HCT116 (cell line): ENCODE measurements at regions not wholly inside any gene's neighbourhood (a gene's known extent, or its start where the extent isn't known, plus 50 kb on each side); places are given as distances from the start of the nearest gene placed in this dataset.

ENCODE experiments used
- ATAC-seq: fragments of 200-7000 bp; cut with Tn5 transposase; 2 replicates; pipeline ENCODE4 v1.9.1; 2020; ENCODE audit warnings: mild to moderate bottlenecking, moderate library complexity
- BruUV-seq: library from RNA; stranded (reverse); fragments of 400-500 nt; replicated peaks from 2 replicates; lab custom pipeline; 2021; lab: Mats Ljungman, UMichigan
- CTCF ChIA-PET: fragments of 300-600 bp; sonication (Branson Sonifier 250); formaldehyde crosslinking; loops from one replicate; lab custom pipeline; 2021; ENCODE audit warnings: antibody characterized with exemption; lab: Charles Lee
- POLR2A ChIA-PET: fragments of 300-600, 350-600 bp; sonication (Branson Sonifier 250); formaldehyde crosslinking; loops from one replicate; lab custom pipeline; 2021; ENCODE audit warnings: antibody characterized with exemption; lab: Charles Lee
- RAD21 ChIA-PET, 2 experiments: fragments of 300-600 bp; sonication (Branson Sonifier 250); formaldehyde crosslinking; loops; one replicate each; lab custom pipeline; 2023; ENCODE audit warnings: low total read pairs in 2 of 2; ENCODE audit not compliant: uncharacterized antibody in 2 of 2, unreplicated experiment in 2 of 2, low non-redundant PET in 1 of 2; lab: Charles Lee
- DNase-seq: peaks from one replicate; pipeline ENCODE4 v3.0.0-alpha.2; 2010; ENCODE audit warnings: low read depth, low spot score
- H2AFZ ChIP-seq: fragments of 200-600 bp; shearing (Covaris generic), sonication (generic); 2 replicates; pipeline ENCODE4 v1.6.1; 2017; ENCODE audit warnings: low read depth, mixed run types, mixed read lengths, antibody characterized with exemption, low read length; ENCODE audit not compliant: poor library complexity, severe bottlenecking
- H3K27ac ChIP-seq: 2 replicates; pipeline ENCODE4 v1.5.1; 2012; ENCODE audit warnings: low read depth, low read length
- H3K27me3 ChIP-seq: fragments of 200-600 bp; sonication (generic); 2 replicates; pipeline ENCODE4 v1.6.1; 2016; ENCODE audit warnings: mixed run types, low read length, mixed read lengths; ENCODE audit not compliant: insufficient read depth
- H3K36me3 ChIP-seq, 2 experiments: fragments of 200-500 bp in 1 of 2; fragments of 200-600 bp in 1 of 2; sonication (Bioruptor generic) in 1 of 2; sonication (generic) in 1 of 2; 2 replicates each; pipeline versions ENCODE4 v1.5.1 to v1.6.1; 2014 to 2016; ENCODE audit warnings: low read length in 2 of 2, inconsistent platforms in 1 of 2, mixed read lengths in 1 of 2, mixed run types in 1 of 2; ENCODE audit not compliant: insufficient read depth in 2 of 2, control insufficient read depth in 1 of 2
- H3K4me1 ChIP-seq, 2 experiments: fragments of 200-600 bp in 1 of 2; sonication (generic) in 1 of 2; 2 replicates each; pipeline versions ENCODE4 v1.5.1 to v1.6.1; 2012 to 2017; ENCODE audit warnings: low read length in 2 of 2, inconsistent platforms in 1 of 2, mild to moderate bottlenecking in 1 of 2, mixed read lengths in 1 of 2, mixed run types in 1 of 2, moderate library complexity in 1 of 2; ENCODE audit not compliant: insufficient read depth in 2 of 2, control insufficient read depth in 1 of 2
- H3K4me2 ChIP-seq: fragments of 200-600 bp; sonication (generic); 2 replicates; pipeline ENCODE4 v1.6.1; 2017; ENCODE audit warnings: mixed run types, low read length, mixed read lengths
- H3K4me3 ChIP-seq, 2 experiments: fragments of 200-600 bp in 1 of 2; sonication (generic) in 1 of 2; replicated peaks in 1 of 2; 2 replicates each; pipeline ENCODE4 v1.5.1; 2011 to 2016; ENCODE audit warnings: low read length in 2 of 2, control low read depth in 1 of 2, low read depth in 1 of 2, mild to moderate bottlenecking in 1 of 2, mixed read lengths in 1 of 2, mixed run types in 1 of 2
- H3K79me2 ChIP-seq: fragments of 200-600 bp; sonication (generic); 2 replicates; pipeline ENCODE4 v1.6.1; 2017; ENCODE audit warnings: mild to moderate bottlenecking, mixed run types, low read length, moderate library complexity, mixed read lengths; ENCODE audit not compliant: insufficient read depth
- H3K9ac ChIP-seq: fragments of 200-600 bp; sonication (generic); 2 replicates; pipeline ENCODE4 v1.6.1; 2016; ENCODE audit warnings: low read length, mixed read lengths
- H3K9me2 ChIP-seq: fragments of 200-600 bp; sonication (generic), shearing (Covaris generic); 2 replicates; pipeline ENCODE4 v1.6.1; 2017; ENCODE audit warnings: mixed run types, mild to moderate bottlenecking, moderate library complexity; ENCODE audit not compliant: insufficient read depth
- H3K9me3 ChIP-seq, 2 experiments: fragments of 200-500 bp in 1 of 2; fragments of 200-600 bp in 1 of 2; sonication (Bioruptor generic) in 1 of 2; sonication (generic) in 1 of 2; 2 replicates each; pipeline ENCODE4 v1.6.1; 2014 to 2017; ENCODE audit warnings: low read length in 2 of 2, mixed read lengths in 2 of 2, inconsistent platforms in 1 of 2, low read depth in 1 of 2, mild to moderate bottlenecking in 1 of 2, mixed run types in 1 of 2, moderate library complexity in 1 of 2; ENCODE audit not compliant: control insufficient read depth in 1 of 2, insufficient read depth in 1 of 2
- H4K20me1 ChIP-seq: fragments of 200-600 bp; sonication (generic), shearing (Covaris generic); 2 replicates; pipeline ENCODE4 v1.6.1; 2017; ENCODE audit warnings: mixed run types, mild to moderate bottlenecking, moderate library complexity; ENCODE audit not compliant: insufficient read depth
- EGR1 ChIP-seq: IDR thresholded peaks from 2 replicates; pipeline ENCODE4 v1.6.1; 2012; ENCODE audit warnings: low read depth
- POLR2AphosphoS5 ChIP-seq: IDR thresholded peaks from 2 replicates; pipeline ENCODE4 v1.6.1; 2011; ENCODE audit warnings: mild to moderate bottlenecking, low read depth, low read length, moderate library complexity
- RAD21 ChIP-seq: IDR thresholded peaks from 2 replicates; pipeline ENCODE4 v1.6.1; 2012; ENCODE audit warnings: low read depth, mild to moderate bottlenecking
- REST ChIP-seq: IDR thresholded peaks from 2 replicates; pipeline ENCODE4 v1.6.1; 2012; ENCODE audit warnings: low read depth
- SRF ChIP-seq: IDR thresholded peaks from 2 replicates; pipeline ENCODE4 v1.6.1; 2012; ENCODE audit warnings: low read depth
- TCF7L2 ChIP-seq: IDR thresholded peaks from 2 replicates; pipeline ENCODE4 v1.7.0; 2011; ENCODE audit warnings: borderline replicate concordance, inconsistent platforms; ENCODE audit not compliant: insufficient read depth, insufficient read length; ENCODE audit errors: extremely low read depth
- intact Hi-C: fragments of 100-400 bp; cut with micrococcal nuclease; formaldehyde crosslinking; loops from 2 replicates; pipeline ENCODE4 v1.10.0; 2022
- TF ChIP-seq, protein P1 (sequence below): IDR thresholded peaks from 2 replicates; pipeline ENCODE4 v1.6.1; 2012
- TF ChIP-seq, protein P2 (sequence below), 3 experiments: fragments of 200-600 bp in 1 of 3; sonication (generic) in 1 of 3; IDR thresholded peaks in 2 of 3; conservative IDR thresholded peaks in 1 of 3; 2 replicates each; pipeline ENCODE4 v1.5.1; 2012 to 2017; ENCODE audit warnings: low read depth in 2 of 3, low read length in 2 of 3, antibody characterized with exemption in 1 of 3, borderline replicate concordance in 1 of 3, control low read depth in 1 of 3, mild to moderate bottlenecking in 1 of 3, mixed read lengths in 1 of 3, mixed run types in 1 of 3, moderate library complexity in 1 of 3; ENCODE audit not compliant: insufficient read depth in 1 of 3

- H3K4me2 ChIP-seq: no peak overlapping the region
- H3K79me2 ChIP-seq: no peaks in the 10 kb centered on the region
- POLR2A ChIA-PET: no interaction called here
- CTCF ChIA-PET: interaction anchor here (1.0 to 1.5 kb wide), 2 partner anchors 625 to 636 kb away, joined by 3 read pairs; no protein-coding TSS in a partner anchor
- ATAC-seq (no peak), DNase-seq (no peak)
- TF ChIP-seq EGR1 (no peak), RAD21 (peak; percentile 16; the same call in 1 of the 2 replicates), POLR2AphosphoS5 (no peak), REST (no peak), TCF7L2 (no peak), SRF (no peak)
- TF ChIP-seq, protein P1, sequence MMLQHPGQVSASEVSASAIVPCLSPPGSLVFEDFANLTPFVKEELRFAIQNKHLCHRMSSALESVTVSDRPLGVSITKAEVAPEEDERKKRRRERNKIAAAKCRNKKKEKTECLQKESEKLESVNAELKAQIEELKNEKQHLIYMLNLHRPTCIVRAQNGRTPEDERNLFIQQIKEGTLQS: no peak
- TF ChIP-seq, protein P2, sequence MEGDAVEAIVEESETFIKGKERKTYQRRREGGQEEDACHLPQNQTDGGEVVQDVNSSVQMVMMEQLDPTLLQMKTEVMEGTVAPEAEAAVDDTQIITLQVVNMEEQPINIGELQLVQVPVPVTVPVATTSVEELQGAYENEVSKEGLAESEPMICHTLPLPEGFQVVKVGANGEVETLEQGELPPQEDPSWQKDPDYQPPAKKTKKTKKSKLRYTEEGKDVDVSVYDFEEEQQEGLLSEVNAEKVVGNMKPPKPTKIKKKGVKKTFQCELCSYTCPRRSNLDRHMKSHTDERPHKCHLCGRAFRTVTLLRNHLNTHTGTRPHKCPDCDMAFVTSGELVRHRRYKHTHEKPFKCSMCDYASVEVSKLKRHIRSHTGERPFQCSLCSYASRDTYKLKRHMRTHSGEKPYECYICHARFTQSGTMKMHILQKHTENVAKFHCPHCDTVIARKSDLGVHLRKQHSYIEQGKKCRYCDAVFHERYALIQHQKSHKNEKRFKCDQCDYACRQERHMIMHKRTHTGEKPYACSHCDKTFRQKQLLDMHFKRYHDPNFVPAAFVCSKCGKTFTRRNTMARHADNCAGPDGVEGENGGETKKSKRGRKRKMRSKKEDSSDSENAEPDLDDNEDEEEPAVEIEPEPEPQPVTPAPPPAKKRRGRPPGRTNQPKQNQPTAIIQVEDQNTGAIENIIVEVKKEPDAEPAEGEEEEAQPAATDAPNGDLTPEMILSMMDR (IDR thresholded peaks at IDR 0.05 in 2 of 3, conservative IDR thresholded peaks at IDR 0.05 in 1 of 3; ENCODE audit: borderline replicate concordance in 1 of 3, insufficient read depth in 1 of 3, low read depth in 2 of 3, low read length in 2 of 3): peak in 2 of 3 experiments; percentile 20 to 44; a peak in 2 of 6 replicates
- no TSS peak for BruUV-seq
- intact Hi-C loops: loop anchor here (5.0 to 10.0 kb wide), 2 partner anchors 626 to 704 kb away; partner anchors contain the start of gene HTR2A
- no peaks in the 10 kb centered on the region for H3K36me3 ChIP-seq
- no peak overlapping the region for H3K4me3 ChIP-seq
- H3K27ac ChIP-seq: no peak overlapping the region
- RAD21 ChIA-PET: no interaction called here
- peaks cover 5% of the 10 kb centered on the region; the same call in 1 of the 2 replicates for H3K27me3 ChIP-seq
- no peak overlapping the region for H2AFZ ChIP-seq
- H3K4me1 ChIP-seq: no peaks in the 10 kb centered on the region
- H4K20me1 ChIP-seq: no peaks in the 10 kb centered on the region
- H3K9ac ChIP-seq: no peak overlapping the region
- peaks cover 0 to 4% of the 10 kb centered on the region in 2 experiments; a peak in 1 of 4 replicates for H3K9me3 ChIP-seq
- no peaks in the 10 kb centered on the region for H3K9me2 ChIP-seq
Observed at GRCh38 chr13:47598340-47598911, 402.6 kb downstream of the SUCLA2 start.
